H9 (cell line): ENCODE measurements at regions not wholly inside any gene's neighbourhood (a gene's known extent, or its start where the extent isn't known, plus 50 kb on each side); places are given as distances from the start of the nearest gene placed in this dataset.

Source experiments
- DNase-seq: peaks from one replicate; pipeline ENCODE4 v3.0.0-alpha.2; 2017
- H2AFZ ChIP-seq: one replicate; pipeline ENCODE4 v1.6.1; 2013; ENCODE audit warnings: mild to moderate bottlenecking, low read length, control low read depth, moderate library complexity
- H2AK5ac ChIP-seq: 2 replicates; pipeline ENCODE4 v1.6.1; 2013; ENCODE audit warnings: low read length, control low read depth, mixed read lengths; ENCODE audit not compliant: insufficient read length
- H2BK120ac ChIP-seq: one replicate; pipeline ENCODE4 v1.6.1; 2013; ENCODE audit warnings: low read depth, mild to moderate bottlenecking, low read length, control low read depth, inconsistent platforms; ENCODE audit not compliant: poor library complexity, severe bottlenecking
- H2BK12ac ChIP-seq: 2 replicates; pipeline ENCODE4 v1.6.1; 2013; ENCODE audit warnings: low read length, control low read depth, mixed read lengths, low read depth; ENCODE audit not compliant: insufficient read length
- H2BK15ac ChIP-seq: 2 replicates; pipeline ENCODE4 v1.6.1; 2013; ENCODE audit warnings: low read depth, low read length, control low read depth
- H2BK20ac ChIP-seq: one replicate; pipeline ENCODE4 v1.6.1; 2013; ENCODE audit warnings: low read depth, mild to moderate bottlenecking, low read length, control low read depth, inconsistent platforms; ENCODE audit not compliant: poor library complexity, severe bottlenecking
- H2BK5ac ChIP-seq: 2 replicates; pipeline ENCODE4 v1.6.1; 2013; ENCODE audit warnings: low read length, control low read depth, mixed read lengths; ENCODE audit not compliant: insufficient read length
- H3K14ac ChIP-seq: 2 replicates; pipeline ENCODE4 v1.6.1; 2013; ENCODE audit warnings: low read length, control low read depth; ENCODE audit not compliant: insufficient read depth
- H3K18ac ChIP-seq: 2 replicates; pipeline ENCODE4 v1.6.1; 2013; ENCODE audit warnings: low read depth, mild to moderate bottlenecking, mixed read lengths, low read length, control low read depth; ENCODE audit not compliant: insufficient read length
- H3K23ac ChIP-seq: 2 replicates; pipeline ENCODE4 v1.6.1; 2013; ENCODE audit warnings: low read length, control low read depth, mixed read lengths, low read depth; ENCODE audit not compliant: insufficient read length
- H3K23me2 ChIP-seq: 2 replicates; pipeline ENCODE4 v1.6.1; 2013; ENCODE audit warnings: low read depth, mild to moderate bottlenecking, mixed read lengths, low read length, control low read depth; ENCODE audit not compliant: insufficient read length, poor library complexity, severe bottlenecking
- H3K27ac ChIP-seq: 2 replicates; pipeline ENCODE4 v1.5.1; 2013; ENCODE audit warnings: low read length, control low read depth, mixed read lengths, low read depth; ENCODE audit not compliant: insufficient read length
- H3K27me3 ChIP-seq: 2 replicates; pipeline ENCODE4 v1.6.1; 2013; ENCODE audit warnings: low read length, control low read depth, inconsistent platforms; ENCODE audit not compliant: insufficient read depth
- H3K4ac ChIP-seq: 2 replicates; pipeline ENCODE4 v1.6.1; 2013; ENCODE audit warnings: low read depth, mild to moderate bottlenecking, control low read depth, inconsistent platforms, low read length, moderate library complexity
- H3K4me1 ChIP-seq: 2 replicates; pipeline ENCODE4 v1.6.1; 2013; ENCODE audit warnings: low read length, control low read depth, inconsistent platforms; ENCODE audit not compliant: insufficient read depth
- H3K4me2 ChIP-seq: 2 replicates; pipeline ENCODE4 v1.6.1; 2013; ENCODE audit warnings: low read length, control low read depth, mixed read lengths; ENCODE audit not compliant: insufficient read length, insufficient read depth
- H3K56ac ChIP-seq: 2 replicates; pipeline ENCODE4 v1.6.1; 2013; ENCODE audit warnings: low read depth, mild to moderate bottlenecking, mixed read lengths, low read length, control low read depth; ENCODE audit not compliant: insufficient read length
- H3K79me1 ChIP-seq: 2 replicates; pipeline ENCODE4 v1.6.1; 2013; ENCODE audit warnings: low read depth, mild to moderate bottlenecking, moderate library complexity, low read length, control low read depth, inconsistent platforms; ENCODE audit not compliant: insufficient read depth, poor library complexity, severe bottlenecking
- H3K79me2 ChIP-seq: 2 replicates; pipeline ENCODE4 v1.6.1; 2013; ENCODE audit warnings: low read length, control low read depth, inconsistent platforms; ENCODE audit not compliant: insufficient read depth
- H3K9ac ChIP-seq: 2 replicates; pipeline ENCODE4 v1.6.1; 2013; ENCODE audit warnings: low read length, control low read depth, mixed read lengths; ENCODE audit not compliant: insufficient read length; ENCODE audit errors: extremely low read depth
- H3K9me3 ChIP-seq: one replicate; pipeline ENCODE4 v1.6.1; 2013; ENCODE audit warnings: low read depth, low read length, inconsistent platforms; ENCODE audit not compliant: control insufficient read depth
- H3T11ph ChIP-seq: one replicate; pipeline ENCODE4 v1.6.1; 2013; ENCODE audit warnings: mild to moderate bottlenecking, low read length, control low read depth, inconsistent platforms
- H4K20me1 ChIP-seq: one replicate; pipeline ENCODE4 v1.6.1; 2013; ENCODE audit not compliant: control insufficient read depth, insufficient read length, insufficient read depth
- H4K5ac ChIP-seq: 2 replicates; pipeline ENCODE4 v1.6.1; 2013; ENCODE audit warnings: low read depth, mild to moderate bottlenecking, mixed read lengths, low read length, control low read depth; ENCODE audit not compliant: insufficient read length
- H4K8ac ChIP-seq: replicated peaks from 2 replicates; pipeline ENCODE4 v1.6.1; 2013; ENCODE audit warnings: low read length, control low read depth, mixed read lengths, low read depth; ENCODE audit not compliant: insufficient read length
- H4K91ac ChIP-seq: 2 replicates; pipeline ENCODE4 v1.6.1; 2013; ENCODE audit warnings: low read depth, mild to moderate bottlenecking, moderate library complexity, mixed read lengths, low read length, control low read depth; ENCODE audit not compliant: insufficient read length
- H3K27ac Mint-ChIP-seq, 3 experiments: 2 replicates in 2 of 3; 3 replicates in 1 of 3; pipeline ENCODE4 v1.8.0; 2020 to 2021; ENCODE audit warnings: mixed read lengths in 3 of 3, mild to moderate bottlenecking in 1 of 3, moderate library complexity in 1 of 3
- H3K27me3 Mint-ChIP-seq: 2 replicates; pipeline ENCODE4 v1.8.0; 2021; ENCODE audit warnings: low read depth, mild to moderate bottlenecking, moderate library complexity, mixed read lengths
- H3K36me3 Mint-ChIP-seq, 3 experiments: 2 replicates in 2 of 3; 3 replicates in 1 of 3; pipeline ENCODE4 v1.8.0; 2020 to 2021; ENCODE audit warnings: low read depth in 3 of 3, mixed read lengths in 3 of 3; ENCODE audit not compliant: insufficient read depth in 1 of 3
- H3K4me1 Mint-ChIP-seq, 2 experiments: 2 replicates each; pipeline ENCODE4 v1.8.0; 2020; ENCODE audit warnings: mixed read lengths in 2 of 2
- H3K4me3 Mint-ChIP-seq, 2 experiments: 2 replicates in 1 of 2; 3 replicates in 1 of 2; pipeline ENCODE4 v1.8.0; 2020 to 2021; ENCODE audit warnings: mild to moderate bottlenecking in 2 of 2, mixed read lengths in 2 of 2, moderate library complexity in 1 of 2
- H3K9me3 Mint-ChIP-seq, 2 experiments: 2 replicates in 1 of 2; 3 replicates in 1 of 2; pipeline ENCODE4 v1.8.0; 2020; ENCODE audit warnings: mild to moderate bottlenecking in 2 of 2, mixed read lengths in 2 of 2, moderate library complexity in 1 of 2
- TF ChIP-seq, protein P1 (sequence below): fragments of 200-600 bp; sonication (generic); conservative IDR thresholded peaks from 3 replicates; pipeline ENCODE4 v1.8.0; 2021; ENCODE audit warnings: antibody characterized with exemption, mild to moderate bottlenecking

GRCh38 chr5:173392172-173392571 lies 64.0 kb upstream of the STC2 start:
- no peaks in the 10 kb centered on the region for H3K27me3 ChIP-seq
- Mint-ChIP-seq H3K4me3 (no peak overlapping the region), H3K9me3 (peaks cover 6 to 13% of the 10 kb centered on the region in 2 experiments; a peak in 4 of 5 replicates), H3K27ac (no peak overlapping the region), H3K36me3 (0 out of 7 replicates have a peak, but pooled peaks cover 0 to 4% (median 0%) of the 10 kb centered on the region in 3 experiments), H3K4me1 (0 out of 4 replicates have a peak, but pooled peaks cover 0 to 2% of the 10 kb centered on the region in 2 experiments), H3K27me3 (peaks cover 9% of the 10 kb centered on the region)
- H2BK120ac ChIP-seq = no peak overlapping the region
- no peaks in the 10 kb centered on the region for H4K20me1 ChIP-seq
- H3K23me2 ChIP-seq = no peaks in the 10 kb centered on the region
- no peak overlapping the region for H2BK15ac ChIP-seq
- H2AFZ ChIP-seq = no peak overlapping the region
- no peak overlapping the region for H4K91ac ChIP-seq
- no peak overlapping the region for H4K8ac ChIP-seq
- no peaks in the 10 kb centered on the region for H3K9me3 ChIP-seq
- no peaks in the 10 kb centered on the region for H3K79me1 ChIP-seq
- H3K79me2 ChIP-seq = no peaks in the 10 kb centered on the region
- H2BK20ac ChIP-seq = no peak overlapping the region
- H2BK5ac ChIP-seq = no peak overlapping the region
- H2AK5ac ChIP-seq = no peak overlapping the region
- TF ChIP-seq, protein P1, sequence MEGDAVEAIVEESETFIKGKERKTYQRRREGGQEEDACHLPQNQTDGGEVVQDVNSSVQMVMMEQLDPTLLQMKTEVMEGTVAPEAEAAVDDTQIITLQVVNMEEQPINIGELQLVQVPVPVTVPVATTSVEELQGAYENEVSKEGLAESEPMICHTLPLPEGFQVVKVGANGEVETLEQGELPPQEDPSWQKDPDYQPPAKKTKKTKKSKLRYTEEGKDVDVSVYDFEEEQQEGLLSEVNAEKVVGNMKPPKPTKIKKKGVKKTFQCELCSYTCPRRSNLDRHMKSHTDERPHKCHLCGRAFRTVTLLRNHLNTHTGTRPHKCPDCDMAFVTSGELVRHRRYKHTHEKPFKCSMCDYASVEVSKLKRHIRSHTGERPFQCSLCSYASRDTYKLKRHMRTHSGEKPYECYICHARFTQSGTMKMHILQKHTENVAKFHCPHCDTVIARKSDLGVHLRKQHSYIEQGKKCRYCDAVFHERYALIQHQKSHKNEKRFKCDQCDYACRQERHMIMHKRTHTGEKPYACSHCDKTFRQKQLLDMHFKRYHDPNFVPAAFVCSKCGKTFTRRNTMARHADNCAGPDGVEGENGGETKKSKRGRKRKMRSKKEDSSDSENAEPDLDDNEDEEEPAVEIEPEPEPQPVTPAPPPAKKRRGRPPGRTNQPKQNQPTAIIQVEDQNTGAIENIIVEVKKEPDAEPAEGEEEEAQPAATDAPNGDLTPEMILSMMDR = no peak
- no peaks in the 10 kb centered on the region for H3K4me1 ChIP-seq
- no peak overlapping the region for H4K5ac ChIP-seq
- no peak for DNase-seq
- no peak overlapping the region for H3K23ac ChIP-seq
- no peak overlapping the region for H3K14ac ChIP-seq
- no peak overlapping the region for H3K4ac ChIP-seq
- H3K9ac ChIP-seq = no peak overlapping the region
- no peak overlapping the region for H3K18ac ChIP-seq
- H3K4me2 ChIP-seq = no peak overlapping the region
- no peak overlapping the region for H3K27ac ChIP-seq
- no peak overlapping the region for H2BK12ac ChIP-seq
- no peak overlapping the region for H3T11ph ChIP-seq
- H3K56ac ChIP-seq = no peak overlapping the region
